SK-N-SH (cell line): ENCODE measurements at regions not wholly inside any gene's neighbourhood (a gene's known extent, or its start where the extent isn't known, plus 50 kb on each side); places are given as distances from the start of the nearest gene placed in this dataset.

Experiments used
- CTCF ChIA-PET: fragments of 300-600, 350-600 bp; formaldehyde crosslinking; extraction: SDS; loops from one replicate; lab custom pipeline; 2021; lab: Yijun Ruan, JAX
- POLR2A ChIA-PET: fragments of 350-600 bp; sonication (Branson Sonifier 250); formaldehyde crosslinking; extraction: SDS; loops from one replicate; lab custom pipeline; 2020; ENCODE audit warnings: antibody characterized with exemption, inconsistent platforms; lab: Yijun Ruan, JAX
- DNase-seq: peaks from one replicate; pipeline ENCODE4 v3.0.0; 2012
- H2AFZ ChIP-seq: fragments of 200-600 bp; sonication (generic); 2 replicates; pipeline ENCODE4 v1.8.1; 2016; ENCODE audit warnings: antibody characterized with exemption, mild to moderate bottlenecking, low read depth
- H3F3A ChIP-seq: fragments of 200-600 bp; sonication (generic); replicated peaks from 2 replicates; pipeline ENCODE3; 2016; ENCODE audit warnings: antibody characterized with exemption, mild to moderate bottlenecking; ENCODE audit not compliant: insufficient read depth
- H3K27ac ChIP-seq, 2 experiments: fragments of 200-500 bp in 1 of 2; fragments of 200-600 bp in 1 of 2; sonication (Bioruptor generic) in 1 of 2; sonication (generic), shearing (Covaris generic) in 1 of 2; 2 replicates each; pipeline versions ENCODE4 v1.5.1 to v1.6.1; 2014 to 2016; ENCODE audit warnings: low read depth in 2 of 2, inconsistent platforms in 1 of 2, low read length in 1 of 2, mild to moderate bottlenecking in 1 of 2, mixed read lengths in 1 of 2
- H3K27me3 ChIP-seq: fragments of 200-600 bp; sonication (generic), shearing (Covaris generic); 2 replicates; pipeline ENCODE4 v1.6.1; 2016; ENCODE audit warnings: mixed run types; ENCODE audit not compliant: insufficient read depth
- H3K36me3 ChIP-seq, 2 experiments: fragments of 200-500 bp in 1 of 2; fragments of 200-600 bp in 1 of 2; sonication (Bioruptor generic) in 1 of 2; sonication (generic) in 1 of 2; replicated peaks in 1 of 2; 2 replicates each; pipeline versions ENCODE3 to v1.5.1; 2014 to 2016; ENCODE audit warnings: low read length in 1 of 2, mild to moderate bottlenecking in 1 of 2; ENCODE audit not compliant: insufficient read depth in 2 of 2, control insufficient read depth in 1 of 2
- H3K4me1 ChIP-seq, 2 experiments: fragments of 200-500 bp in 1 of 2; fragments of 200-600 bp in 1 of 2; sonication (Bioruptor generic) in 1 of 2; sonication (generic), shearing (Covaris generic) in 1 of 2; 2 replicates each; pipeline versions ENCODE4 v1.5.1 to v1.6.1; 2014 to 2016; ENCODE audit warnings: low read depth in 1 of 2, low read length in 1 of 2, mixed run types in 1 of 2; ENCODE audit not compliant: insufficient read depth in 2 of 2, control insufficient read depth in 1 of 2
- H3K4me2 ChIP-seq: fragments of 200-600 bp; sonication (generic), shearing (Covaris generic); 2 replicates; pipeline ENCODE4 v1.6.1; 2017; ENCODE audit warnings: mixed run types
- H3K4me3 ChIP-seq, 2 experiments: fragments of 200-500 bp in 1 of 2; fragments of 200-600 bp in 1 of 2; sonication (Bioruptor generic) in 1 of 2; sonication (generic), shearing (Covaris generic) in 1 of 2; 2 replicates each; pipeline versions ENCODE4 v1.5.1 to v1.8.1; 2014 to 2016; ENCODE audit warnings: low read depth in 2 of 2, inconsistent platforms in 1 of 2, low read length in 1 of 2, mild to moderate bottlenecking in 1 of 2, mixed read lengths in 1 of 2, moderate library complexity in 1 of 2
- H3K79me2 ChIP-seq: fragments of 200-600 bp; sonication (generic); 2 replicates; pipeline ENCODE4 v1.8.1; 2017; ENCODE audit warnings: mild to moderate bottlenecking; ENCODE audit not compliant: insufficient read depth
- H3K9ac ChIP-seq: fragments of 200-600 bp; sonication (generic); 2 replicates; pipeline ENCODE4 v1.6.1; 2017; ENCODE audit warnings: mixed run types
- H3K9me2 ChIP-seq: fragments of 200-600 bp; sonication (generic); 2 replicates; pipeline ENCODE4 v1.6.1; 2017; ENCODE audit warnings: mixed run types
- H3K9me3 ChIP-seq: fragments of 200-600 bp; sonication (generic); 2 replicates; pipeline ENCODE4 v1.6.1; 2017; ENCODE audit warnings: mixed run types, mild to moderate bottlenecking, moderate library complexity
- H4K20me1 ChIP-seq: fragments of 200-600 bp; sonication (generic); 2 replicates; pipeline ENCODE4 v1.6.1; 2017; ENCODE audit warnings: mild to moderate bottlenecking, mixed run types; ENCODE audit not compliant: insufficient read depth
- CHD2 ChIP-seq: fragments of 150-350 bp; IDR thresholded peaks from 2 replicates; pipeline ENCODE4 v1.6.1; 2018; ENCODE audit warnings: low read length; ENCODE audit not compliant: partially characterized antibody
- FOSL2 ChIP-seq: IDR thresholded peaks from 2 replicates; pipeline ENCODE4 v1.4.0; 2012; ENCODE audit warnings: low read depth, mild to moderate bottlenecking, moderate library complexity, borderline replicate concordance
- FOXJ3 ChIP-seq: sonication (generic); formaldehyde crosslinking; IDR thresholded peaks from 2 replicates; pipeline ENCODE4 v1.5.1; 2020; ENCODE audit warnings: mild to moderate bottlenecking, missing genetic modification reagents
- FOXM1 ChIP-seq: IDR thresholded peaks from 2 replicates; pipeline ENCODE4 v1.4.0; 2012; ENCODE audit warnings: low read depth, mild to moderate bottlenecking
- GABPA ChIP-seq: IDR thresholded peaks from 2 replicates; pipeline ENCODE4 v1.4.0; 2012; ENCODE audit warnings: low read depth, mild to moderate bottlenecking
- GATA2 ChIP-seq: sonication (generic); formaldehyde crosslinking; IDR thresholded peaks from 2 replicates; pipeline ENCODE4 v1.5.0; 2020; ENCODE audit warnings: mild to moderate bottlenecking, missing genetic modification reagents
- NRF1 ChIP-seq: IDR thresholded peaks from 2 replicates; pipeline ENCODE4 v1.6.1; 2012; ENCODE audit warnings: low read depth, mild to moderate bottlenecking, low read length
- POLR2AphosphoS5 ChIP-seq: IDR thresholded peaks from 2 replicates; pipeline ENCODE4 v1.6.1; 2012; ENCODE audit warnings: low read depth, low read length
- TEAD4 ChIP-seq: IDR thresholded peaks from 2 replicates; pipeline ENCODE4 v1.4.0; 2012; ENCODE audit warnings: mild to moderate bottlenecking, borderline replicate concordance; ENCODE audit not compliant: insufficient read depth
- YY1 ChIP-seq: IDR thresholded peaks from 2 replicates; pipeline ENCODE4 v1.4.0; 2012; ENCODE audit warnings: low read depth, mild to moderate bottlenecking
- WGBS: methylation state at CpG from one replicate; pipeline ENCODE4 v1.1.6; 2017; ENCODE audit warnings: low lambda C conversion rate; 5-methylcytosine and 5-hydroxymethylcytosine counted together
- TF ChIP-seq, protein P1 (sequence below): IDR thresholded peaks from 2 replicates; pipeline ENCODE4 v1.4.0; 2012; ENCODE audit warnings: low read depth
- TF ChIP-seq, protein P2 (sequence below): IDR thresholded peaks from 2 replicates; pipeline ENCODE4 v1.6.1; 2012; ENCODE audit warnings: mild to moderate bottlenecking, low read depth, low read length, moderate library complexity
- TF ChIP-seq, protein P3 (sequence below): fragments of 150-350 bp; IDR thresholded peaks from 2 replicates; pipeline ENCODE4 v1.6.1; 2016; ENCODE audit warnings: mild to moderate bottlenecking, low read depth, low read length
- TF ChIP-seq, protein P4 (sequence below): fragments of 200-600 bp; sonication (generic); IDR thresholded peaks from 2 replicates; pipeline ENCODE4 v1.6.1; 2017; ENCODE audit warnings: antibody characterized with exemption, mild to moderate bottlenecking, moderate library complexity
- TF ChIP-seq, protein P5 (sequence below): IDR thresholded peaks from 2 replicates; pipeline ENCODE4 v1.4.0; 2012; ENCODE audit warnings: low read depth, borderline replicate concordance

DNA sequence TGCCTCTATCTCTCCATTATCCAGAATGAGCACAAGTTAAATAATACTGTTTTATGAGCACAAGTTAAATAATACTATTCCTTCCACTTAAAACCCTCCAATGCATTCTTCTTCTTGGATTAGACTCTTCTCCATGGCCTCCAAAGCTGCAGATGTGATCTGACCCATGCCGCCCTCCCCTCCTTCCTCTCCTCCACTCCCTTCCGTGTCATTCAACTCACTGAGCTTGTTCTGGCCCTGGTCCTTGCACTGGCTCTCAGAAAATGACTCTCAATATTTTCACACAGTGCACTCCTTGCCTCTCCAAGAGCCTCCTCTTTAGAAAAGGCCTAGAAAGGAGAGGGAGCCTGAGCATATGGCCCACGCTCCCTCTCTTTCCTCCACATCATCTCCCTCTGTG, 125.0 kb upstream of the CD93 start:
- no peaks in the 10 kb centered on the region for H3K9me2 ChIP-seq
- no peak overlapping the region for H3K4me3 ChIP-seq
- H3K27ac ChIP-seq = no peak overlapping the region
- POLR2A ChIA-PET = no interaction called here
- CTCF ChIA-PET = no interaction called here
- no peak overlapping the region for H2AFZ ChIP-seq
- no peaks in the 10 kb centered on the region for H3K9me3 ChIP-seq
- no peak for TF ChIP-seq NRF1
- no peak for TF ChIP-seq GATA2 (CRISPR knock-in tag)
- TF ChIP-seq FOSL2 = no peak
- TF ChIP-seq, protein P1, sequence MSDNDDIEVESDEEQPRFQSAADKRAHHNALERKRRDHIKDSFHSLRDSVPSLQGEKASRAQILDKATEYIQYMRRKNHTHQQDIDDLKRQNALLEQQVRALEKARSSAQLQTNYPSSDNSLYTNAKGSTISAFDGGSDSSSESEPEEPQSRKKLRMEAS = no peak
- no peak for TF ChIP-seq FOXM1
- TF ChIP-seq CHD2 = no peak
- no peak for TF ChIP-seq TEAD4
- TF ChIP-seq FOXJ3 (CRISPR knock-in tag) = no peak
- TF ChIP-seq YY1 = no peak
- TF ChIP-seq, protein P2, sequence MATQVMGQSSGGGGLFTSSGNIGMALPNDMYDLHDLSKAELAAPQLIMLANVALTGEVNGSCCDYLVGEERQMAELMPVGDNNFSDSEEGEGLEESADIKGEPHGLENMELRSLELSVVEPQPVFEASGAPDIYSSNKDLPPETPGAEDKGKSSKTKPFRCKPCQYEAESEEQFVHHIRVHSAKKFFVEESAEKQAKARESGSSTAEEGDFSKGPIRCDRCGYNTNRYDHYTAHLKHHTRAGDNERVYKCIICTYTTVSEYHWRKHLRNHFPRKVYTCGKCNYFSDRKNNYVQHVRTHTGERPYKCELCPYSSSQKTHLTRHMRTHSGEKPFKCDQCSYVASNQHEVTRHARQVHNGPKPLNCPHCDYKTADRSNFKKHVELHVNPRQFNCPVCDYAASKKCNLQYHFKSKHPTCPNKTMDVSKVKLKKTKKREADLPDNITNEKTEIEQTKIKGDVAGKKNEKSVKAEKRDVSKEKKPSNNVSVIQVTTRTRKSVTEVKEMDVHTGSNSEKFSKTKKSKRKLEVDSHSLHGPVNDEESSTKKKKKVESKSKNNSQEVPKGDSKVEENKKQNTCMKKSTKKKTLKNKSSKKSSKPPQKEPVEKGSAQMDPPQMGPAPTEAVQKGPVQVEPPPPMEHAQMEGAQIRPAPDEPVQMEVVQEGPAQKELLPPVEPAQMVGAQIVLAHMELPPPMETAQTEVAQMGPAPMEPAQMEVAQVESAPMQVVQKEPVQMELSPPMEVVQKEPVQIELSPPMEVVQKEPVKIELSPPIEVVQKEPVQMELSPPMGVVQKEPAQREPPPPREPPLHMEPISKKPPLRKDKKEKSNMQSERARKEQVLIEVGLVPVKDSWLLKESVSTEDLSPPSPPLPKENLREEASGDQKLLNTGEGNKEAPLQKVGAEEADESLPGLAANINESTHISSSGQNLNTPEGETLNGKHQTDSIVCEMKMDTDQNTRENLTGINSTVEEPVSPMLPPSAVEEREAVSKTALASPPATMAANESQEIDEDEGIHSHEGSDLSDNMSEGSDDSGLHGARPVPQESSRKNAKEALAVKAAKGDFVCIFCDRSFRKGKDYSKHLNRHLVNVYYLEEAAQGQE = no peak
- TF ChIP-seq POLR2AphosphoS5 = no peak
- no peak for TF ChIP-seq GABPA
- TF ChIP-seq, protein P3, sequence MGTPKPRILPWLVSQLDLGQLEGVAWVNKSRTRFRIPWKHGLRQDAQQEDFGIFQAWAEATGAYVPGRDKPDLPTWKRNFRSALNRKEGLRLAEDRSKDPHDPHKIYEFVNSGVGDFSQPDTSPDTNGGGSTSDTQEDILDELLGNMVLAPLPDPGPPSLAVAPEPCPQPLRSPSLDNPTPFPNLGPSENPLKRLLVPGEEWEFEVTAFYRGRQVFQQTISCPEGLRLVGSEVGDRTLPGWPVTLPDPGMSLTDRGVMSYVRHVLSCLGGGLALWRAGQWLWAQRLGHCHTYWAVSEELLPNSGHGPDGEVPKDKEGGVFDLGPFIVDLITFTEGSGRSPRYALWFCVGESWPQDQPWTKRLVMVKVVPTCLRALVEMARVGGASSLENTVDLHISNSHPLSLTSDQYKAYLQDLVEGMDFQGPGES = no peak
- TF ChIP-seq, protein P4, sequence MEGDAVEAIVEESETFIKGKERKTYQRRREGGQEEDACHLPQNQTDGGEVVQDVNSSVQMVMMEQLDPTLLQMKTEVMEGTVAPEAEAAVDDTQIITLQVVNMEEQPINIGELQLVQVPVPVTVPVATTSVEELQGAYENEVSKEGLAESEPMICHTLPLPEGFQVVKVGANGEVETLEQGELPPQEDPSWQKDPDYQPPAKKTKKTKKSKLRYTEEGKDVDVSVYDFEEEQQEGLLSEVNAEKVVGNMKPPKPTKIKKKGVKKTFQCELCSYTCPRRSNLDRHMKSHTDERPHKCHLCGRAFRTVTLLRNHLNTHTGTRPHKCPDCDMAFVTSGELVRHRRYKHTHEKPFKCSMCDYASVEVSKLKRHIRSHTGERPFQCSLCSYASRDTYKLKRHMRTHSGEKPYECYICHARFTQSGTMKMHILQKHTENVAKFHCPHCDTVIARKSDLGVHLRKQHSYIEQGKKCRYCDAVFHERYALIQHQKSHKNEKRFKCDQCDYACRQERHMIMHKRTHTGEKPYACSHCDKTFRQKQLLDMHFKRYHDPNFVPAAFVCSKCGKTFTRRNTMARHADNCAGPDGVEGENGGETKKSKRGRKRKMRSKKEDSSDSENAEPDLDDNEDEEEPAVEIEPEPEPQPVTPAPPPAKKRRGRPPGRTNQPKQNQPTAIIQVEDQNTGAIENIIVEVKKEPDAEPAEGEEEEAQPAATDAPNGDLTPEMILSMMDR = no peak
- TF ChIP-seq, protein P5, sequence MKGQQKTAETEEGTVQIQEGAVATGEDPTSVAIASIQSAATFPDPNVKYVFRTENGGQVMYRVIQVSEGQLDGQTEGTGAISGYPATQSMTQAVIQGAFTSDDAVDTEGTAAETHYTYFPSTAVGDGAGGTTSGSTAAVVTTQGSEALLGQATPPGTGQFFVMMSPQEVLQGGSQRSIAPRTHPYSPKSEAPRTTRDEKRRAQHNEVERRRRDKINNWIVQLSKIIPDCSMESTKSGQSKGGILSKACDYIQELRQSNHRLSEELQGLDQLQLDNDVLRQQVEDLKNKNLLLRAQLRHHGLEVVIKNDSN = no peak
- no peaks in the 10 kb centered on the region for H3F3A ChIP-seq
- 13% methylated on average over 3 of the region's 3 CpGs for WGBS
- no peaks in the 10 kb centered on the region for H4K20me1 ChIP-seq
- H3K27me3 ChIP-seq = peaks cover 23% of the 10 kb centered on the region; the same call in 1 of the 2 replicates
- no peaks in the 10 kb centered on the region for H3K36me3 ChIP-seq
- no peaks in the 10 kb centered on the region for H3K79me2 ChIP-seq
- no peak overlapping the region for H3K9ac ChIP-seq
- no peak overlapping the region for H3K4me2 ChIP-seq
- H3K4me1 ChIP-seq = no peaks in the 10 kb centered on the region
- no peak for DNase-seq
